SK-N-SH (cell line): ENCODE measurements at regions not wholly inside any gene's neighbourhood (a gene's known extent, or its start where the extent isn't known, plus 50 kb on each side); places are given as distances from the start of the nearest gene placed in this dataset.

ENCODE experiments used
- CTCF ChIA-PET: fragments of 300-600, 350-600 bp; formaldehyde crosslinking; extraction: SDS; loops from one replicate; lab custom pipeline; 2021; lab: Yijun Ruan, JAX
- POLR2A ChIA-PET: fragments of 350-600 bp; sonication (Branson Sonifier 250); formaldehyde crosslinking; extraction: SDS; loops from one replicate; lab custom pipeline; 2020; ENCODE audit warnings: antibody characterized with exemption, inconsistent platforms; lab: Yijun Ruan, JAX
- DNase-seq: peaks from one replicate; pipeline ENCODE4 v3.0.0; 2012
- H2AFZ ChIP-seq: fragments of 200-600 bp; sonication (generic); 2 replicates; pipeline ENCODE4 v1.8.1; 2016; ENCODE audit warnings: antibody characterized with exemption, mild to moderate bottlenecking, low read depth
- H3F3A ChIP-seq: fragments of 200-600 bp; sonication (generic); replicated peaks from 2 replicates; pipeline ENCODE3; 2016; ENCODE audit warnings: antibody characterized with exemption, mild to moderate bottlenecking; ENCODE audit not compliant: insufficient read depth
- H3K27ac ChIP-seq, 2 experiments: fragments of 200-500 bp in 1 of 2; fragments of 200-600 bp in 1 of 2; sonication (Bioruptor generic) in 1 of 2; sonication (generic), shearing (Covaris generic) in 1 of 2; 2 replicates each; pipeline versions ENCODE4 v1.5.1 to v1.6.1; 2014 to 2016; ENCODE audit warnings: low read depth in 2 of 2, inconsistent platforms in 1 of 2, low read length in 1 of 2, mild to moderate bottlenecking in 1 of 2, mixed read lengths in 1 of 2
- H3K27me3 ChIP-seq: fragments of 200-600 bp; sonication (generic), shearing (Covaris generic); 2 replicates; pipeline ENCODE4 v1.6.1; 2016; ENCODE audit warnings: mixed run types; ENCODE audit not compliant: insufficient read depth
- H3K36me3 ChIP-seq, 2 experiments: fragments of 200-500 bp in 1 of 2; fragments of 200-600 bp in 1 of 2; sonication (Bioruptor generic) in 1 of 2; sonication (generic) in 1 of 2; replicated peaks in 1 of 2; 2 replicates each; pipeline versions ENCODE3 to v1.5.1; 2014 to 2016; ENCODE audit warnings: low read length in 1 of 2, mild to moderate bottlenecking in 1 of 2; ENCODE audit not compliant: insufficient read depth in 2 of 2, control insufficient read depth in 1 of 2
- H3K4me1 ChIP-seq, 2 experiments: fragments of 200-500 bp in 1 of 2; fragments of 200-600 bp in 1 of 2; sonication (Bioruptor generic) in 1 of 2; sonication (generic), shearing (Covaris generic) in 1 of 2; 2 replicates each; pipeline versions ENCODE4 v1.5.1 to v1.6.1; 2014 to 2016; ENCODE audit warnings: low read depth in 1 of 2, low read length in 1 of 2, mixed run types in 1 of 2; ENCODE audit not compliant: insufficient read depth in 2 of 2, control insufficient read depth in 1 of 2
- H3K4me2 ChIP-seq: fragments of 200-600 bp; sonication (generic), shearing (Covaris generic); 2 replicates; pipeline ENCODE4 v1.6.1; 2017; ENCODE audit warnings: mixed run types
- H3K4me3 ChIP-seq, 2 experiments: fragments of 200-500 bp in 1 of 2; fragments of 200-600 bp in 1 of 2; sonication (Bioruptor generic) in 1 of 2; sonication (generic), shearing (Covaris generic) in 1 of 2; 2 replicates each; pipeline versions ENCODE4 v1.5.1 to v1.8.1; 2014 to 2016; ENCODE audit warnings: low read depth in 2 of 2, inconsistent platforms in 1 of 2, low read length in 1 of 2, mild to moderate bottlenecking in 1 of 2, mixed read lengths in 1 of 2, moderate library complexity in 1 of 2
- H3K79me2 ChIP-seq: fragments of 200-600 bp; sonication (generic); 2 replicates; pipeline ENCODE4 v1.8.1; 2017; ENCODE audit warnings: mild to moderate bottlenecking; ENCODE audit not compliant: insufficient read depth
- H3K9ac ChIP-seq: fragments of 200-600 bp; sonication (generic); 2 replicates; pipeline ENCODE4 v1.6.1; 2017; ENCODE audit warnings: mixed run types
- H3K9me2 ChIP-seq: fragments of 200-600 bp; sonication (generic); 2 replicates; pipeline ENCODE4 v1.6.1; 2017; ENCODE audit warnings: mixed run types
- H3K9me3 ChIP-seq: fragments of 200-600 bp; sonication (generic); 2 replicates; pipeline ENCODE4 v1.6.1; 2017; ENCODE audit warnings: mixed run types, mild to moderate bottlenecking, moderate library complexity
- H4K20me1 ChIP-seq: fragments of 200-600 bp; sonication (generic); 2 replicates; pipeline ENCODE4 v1.6.1; 2017; ENCODE audit warnings: mild to moderate bottlenecking, mixed run types; ENCODE audit not compliant: insufficient read depth
- CHD2 ChIP-seq: fragments of 150-350 bp; IDR thresholded peaks from 2 replicates; pipeline ENCODE4 v1.6.1; 2018; ENCODE audit warnings: low read length; ENCODE audit not compliant: partially characterized antibody
- ELF1 ChIP-seq: IDR thresholded peaks from 2 replicates; pipeline ENCODE4 v1.4.0; 2012
- EP300 ChIP-seq, 2 experiments: IDR thresholded peaks; 2 replicates each; pipeline versions ENCODE4 v1.4.0 to v1.6.1; 2012; ENCODE audit warnings: borderline replicate concordance in 1 of 2, low read depth in 1 of 2, low read length in 1 of 2
- EZH2phosphoT487 ChIP-seq: fragments of 200-600 bp; sonication (generic); IDR thresholded peaks from 2 replicates; pipeline ENCODE4 v1.6.1; 2017; ENCODE audit warnings: low read depth, mixed run types, mild to moderate bottlenecking, antibody characterized with exemption, moderate library complexity, borderline replicate concordance
- FOSL2 ChIP-seq: IDR thresholded peaks from 2 replicates; pipeline ENCODE4 v1.4.0; 2012; ENCODE audit warnings: low read depth, mild to moderate bottlenecking, moderate library complexity, borderline replicate concordance
- FOXJ3 ChIP-seq: sonication (generic); formaldehyde crosslinking; IDR thresholded peaks from 2 replicates; pipeline ENCODE4 v1.5.1; 2020; ENCODE audit warnings: mild to moderate bottlenecking, missing genetic modification reagents
- FOXM1 ChIP-seq: IDR thresholded peaks from 2 replicates; pipeline ENCODE4 v1.4.0; 2012; ENCODE audit warnings: low read depth, mild to moderate bottlenecking
- JUND ChIP-seq: IDR thresholded peaks from 2 replicates; pipeline ENCODE4 v1.4.0; 2012
- MEF2A ChIP-seq: IDR thresholded peaks from 2 replicates; pipeline ENCODE4 v1.4.0; 2012; ENCODE audit warnings: low read depth, borderline replicate concordance
- NFIC ChIP-seq: IDR thresholded peaks from 2 replicates; pipeline ENCODE4 v1.4.0; 2012; ENCODE audit warnings: borderline replicate concordance
- NRF1 ChIP-seq: IDR thresholded peaks from 2 replicates; pipeline ENCODE4 v1.6.1; 2012; ENCODE audit warnings: low read depth, mild to moderate bottlenecking, low read length
- PBX3 ChIP-seq: IDR thresholded peaks from 2 replicates; pipeline ENCODE4; 2012
- RAD21 ChIP-seq: IDR thresholded peaks from 2 replicates; pipeline ENCODE4 v1.6.1; 2012; ENCODE audit warnings: mild to moderate bottlenecking, low read length
- RCOR1 ChIP-seq: fragments of 150-350 bp; IDR thresholded peaks from 2 replicates; pipeline ENCODE4 v1.6.1; 2017; ENCODE audit warnings: antibody characterized with exemption, low read length
- RFX5 ChIP-seq: IDR thresholded peaks from 2 replicates; pipeline ENCODE4 v1.6.1; 2012; ENCODE audit warnings: mild to moderate bottlenecking, improper control_type of control experiment, low read length
- RXRA ChIP-seq: IDR thresholded peaks from 2 replicates; pipeline ENCODE4 v1.4.0; 2012; ENCODE audit warnings: low read depth, mild to moderate bottlenecking, borderline replicate concordance
- SMC3 ChIP-seq: IDR thresholded peaks from 2 replicates; pipeline ENCODE4 v1.6.1; 2012; ENCODE audit warnings: low read depth, low read length, improper control_type of control experiment
- USF1 ChIP-seq: IDR thresholded peaks from 2 replicates; pipeline ENCODE4 v1.4.0; 2012; ENCODE audit warnings: low read depth, borderline replicate concordance
- WGBS: methylation state at CpG from one replicate; pipeline ENCODE4 v1.1.6; 2017; ENCODE audit warnings: low lambda C conversion rate; 5-methylcytosine and 5-hydroxymethylcytosine counted together
- TF ChIP-seq, protein P1 (sequence below): IDR thresholded peaks from 2 replicates; pipeline ENCODE4 v1.4.0; 2012; ENCODE audit warnings: low read depth, borderline replicate concordance
- TF ChIP-seq, protein P2 (sequence below): fragments of 150-350 bp; IDR thresholded peaks from 2 replicates; pipeline ENCODE4 v1.6.1; 2017; ENCODE audit warnings: antibody characterized with exemption, low read length, low read depth, borderline replicate concordance
- TF ChIP-seq, protein P3 (sequence below): IDR thresholded peaks from 2 replicates; pipeline ENCODE4 v1.4.0; 2012; ENCODE audit warnings: low read depth

- TF ChIP-seq PBX3: no peak
- TF ChIP-seq EZH2phosphoT487: no peak
- TF ChIP-seq, protein P1, sequence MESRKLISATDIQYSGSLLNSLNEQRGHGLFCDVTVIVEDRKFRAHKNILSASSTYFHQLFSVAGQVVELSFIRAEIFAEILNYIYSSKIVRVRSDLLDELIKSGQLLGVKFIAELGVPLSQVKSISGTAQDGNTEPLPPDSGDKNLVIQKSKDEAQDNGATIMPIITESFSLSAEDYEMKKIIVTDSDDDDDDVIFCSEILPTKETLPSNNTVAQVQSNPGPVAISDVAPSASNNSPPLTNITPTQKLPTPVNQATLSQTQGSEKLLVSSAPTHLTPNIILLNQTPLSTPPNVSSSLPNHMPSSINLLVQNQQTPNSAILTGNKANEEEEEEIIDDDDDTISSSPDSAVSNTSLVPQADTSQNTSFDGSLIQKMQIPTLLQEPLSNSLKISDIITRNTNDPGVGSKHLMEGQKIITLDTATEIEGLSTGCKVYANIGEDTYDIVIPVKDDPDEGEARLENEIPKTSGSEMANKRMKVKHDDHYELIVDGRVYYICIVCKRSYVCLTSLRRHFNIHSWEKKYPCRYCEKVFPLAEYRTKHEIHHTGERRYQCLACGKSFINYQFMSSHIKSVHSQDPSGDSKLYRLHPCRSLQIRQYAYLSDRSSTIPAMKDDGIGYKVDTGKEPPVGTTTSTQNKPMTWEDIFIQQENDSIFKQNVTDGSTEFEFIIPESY: no peak
- TF ChIP-seq ELF1: no peak
Measured at GRCh38 chr17:54814371-54814770, 86.3 kb upstream of the TOM1L1 start (continued).

- TF ChIP-seq PBX3 (no peak), FOSL2 (no peak), RAD21 (no peak)
- TF ChIP-seq, protein P2, sequence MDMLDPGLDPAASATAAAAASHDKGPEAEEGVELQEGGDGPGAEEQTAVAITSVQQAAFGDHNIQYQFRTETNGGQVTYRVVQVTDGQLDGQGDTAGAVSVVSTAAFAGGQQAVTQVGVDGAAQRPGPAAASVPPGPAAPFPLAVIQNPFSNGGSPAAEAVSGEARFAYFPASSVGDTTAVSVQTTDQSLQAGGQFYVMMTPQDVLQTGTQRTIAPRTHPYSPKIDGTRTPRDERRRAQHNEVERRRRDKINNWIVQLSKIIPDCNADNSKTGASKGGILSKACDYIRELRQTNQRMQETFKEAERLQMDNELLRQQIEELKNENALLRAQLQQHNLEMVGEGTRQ: no peak
Measured at GRCh38 chr17:54834086-54834485, 66.6 kb upstream of the TOM1L1 start.

GRCh38 chr17:54835015-54835414 is 65.6 kb upstream of the TOM1L1 start:
- Histone ChIP-seq H3F3A (no peaks in the 10 kb centered on the region), H3K9ac (no peak overlapping the region), H3K79me2 (no peaks in the 10 kb centered on the region), H3K9me2 (no peaks in the 10 kb centered on the region), H4K20me1 (no peaks in the 10 kb centered on the region), H3K9me3 (0 out of 2 replicates have a peak, but pooled peaks cover 2% of the 10 kb centered on the region), H3K4me2 (no peak overlapping the region), H3K36me3 (no peaks in the 10 kb centered on the region), H3K27ac (no peak overlapping the region), H3K4me1 (peaks cover 0 to 2% of the 10 kb centered on the region in 2 experiments; a peak in 2 of 4 replicates), H3K27me3 (no peaks in the 10 kb centered on the region), H3K4me3 (no peak overlapping the region), H2AFZ (no peak overlapping the region)
- DNase-seq: no peak
- CTCF ChIA-PET: no interaction called here
- WGBS: 8% methylated on average over 2 of the region's 2 CpGs
- POLR2A ChIA-PET: no interaction called here
- no peak for TF ChIP-seq MEF2A
- TF ChIP-seq NFIC: no peak
- no peak for TF ChIP-seq SMC3
- TF ChIP-seq CHD2: no peak
- TF ChIP-seq USF1: no peak
- TF ChIP-seq FOXM1: no peak
- no peak for TF ChIP-seq JUND
- TF ChIP-seq RCOR1: no peak
- TF ChIP-seq RXRA: no peak
- no peak for TF ChIP-seq FOXJ3 (CRISPR knock-in tag)
- TF ChIP-seq EP300 (IDR thresholded peaks at IDR 0.05; ENCODE audit: borderline replicate concordance in 1 of 2, low read depth in 1 of 2, low read length in 1 of 2): no peak
- TF ChIP-seq, protein P3, sequence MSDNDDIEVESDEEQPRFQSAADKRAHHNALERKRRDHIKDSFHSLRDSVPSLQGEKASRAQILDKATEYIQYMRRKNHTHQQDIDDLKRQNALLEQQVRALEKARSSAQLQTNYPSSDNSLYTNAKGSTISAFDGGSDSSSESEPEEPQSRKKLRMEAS: no peak
- TF ChIP-seq RFX5: no peak
- no peak for TF ChIP-seq NRF1

More at GRCh38 chr17:54834086-54834485, 66.6 kb upstream of the TOM1L1 start:
- H3K79me2 ChIP-seq: no peaks in the 10 kb centered on the region
- H3K9me2 ChIP-seq: no peaks in the 10 kb centered on the region
- no peak overlapping the region for H3K4me3 ChIP-seq
- H2AFZ ChIP-seq: no peak overlapping the region
- WGBS: 10% methylated on average over 3 of the region's 3 CpGs
- H3K27me3 ChIP-seq: no peaks in the 10 kb centered on the region
- no peak overlapping the region for H3K4me2 ChIP-seq
- POLR2A ChIA-PET: no interaction called here
- CTCF ChIA-PET: no interaction called here
- H4K20me1 ChIP-seq: no peaks in the 10 kb centered on the region
- H3K36me3 ChIP-seq: no peaks in the 10 kb centered on the region
- no peak overlapping the region for H3K9ac ChIP-seq
- no peak overlapping the region for H3K27ac ChIP-seq
- H3F3A ChIP-seq: no peaks in the 10 kb centered on the region
- H3K4me1 ChIP-seq: peaks cover 0 to 2% of the 10 kb centered on the region in 2 experiments; a peak in 1 of 4 replicates
- H3K9me3 ChIP-seq: 0 out of 2 replicates have a peak, but pooled peaks cover 2% of the 10 kb centered on the region
- no peak for DNase-seq
